Spleen (tissue), 7 donors: ENCODE measurements at regions not wholly inside any gene's neighbourhood (a gene's known extent, or its start where the extent isn't known, plus 50 kb on each side); places are given as distances from the start of the nearest gene placed in this dataset.

Source experiments
- POLR2AphosphoS5 ChIP-seq, 3 donors: sonication (generic); formaldehyde crosslinking; IDR thresholded peaks; one replicate each; pipeline ENCODE4 v1.5.1; 2017; ENCODE audit warnings: antibody characterized with exemption in 3 of 3
- TF ChIP-seq, protein P1 (sequence below), 11 experiments: fragments of 200-600 bp in 7 of 11; fragments of 450-650 bp in 4 of 11; sonication (generic) in 4 of 11; IDR thresholded peaks in 8 of 11; conservative IDR thresholded peaks in 3 of 11; 1 replicate in 7 of 11; 2 replicates in 4 of 11; pipeline versions ENCODE4 v1.4.0 to v1.8.0; 2016 to 2021; ENCODE audit warnings: antibody characterized with exemption in 11 of 11, inconsistent platforms in 4 of 11, mild to moderate bottlenecking in 1 of 11
- donor health status: DM: no; HTN: no; CAD: no; lungs with moderate emphysema.
- donor health status: DM: no; HTN: no; CAD: no.
- donor health status: DM: no; HTN: no; CAD: no.

DNA sequence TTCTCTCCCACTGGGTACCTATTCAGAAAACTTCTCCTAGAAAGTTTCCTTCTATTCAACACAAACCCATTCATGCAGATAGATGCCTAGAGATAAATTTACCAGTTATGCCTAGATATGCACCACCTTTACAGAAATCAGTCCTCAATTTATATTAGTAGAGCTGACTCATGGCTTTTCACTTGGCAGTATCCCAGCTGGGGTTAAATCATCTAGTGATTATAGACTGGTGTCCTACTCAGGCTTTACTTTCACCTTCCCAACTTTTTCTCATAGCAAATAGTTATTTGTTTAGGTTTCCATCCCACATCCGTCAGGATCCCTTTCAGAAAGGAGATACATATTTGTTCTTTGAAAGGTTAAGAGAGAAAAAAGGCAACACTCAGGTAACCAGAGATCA, 124.5 kb downstream of the AQP4 start:
- TF ChIP-seq POLR2AphosphoS5 (IDR thresholded peaks at IDR 0.05): no peak
- TF ChIP-seq, protein P1, sequence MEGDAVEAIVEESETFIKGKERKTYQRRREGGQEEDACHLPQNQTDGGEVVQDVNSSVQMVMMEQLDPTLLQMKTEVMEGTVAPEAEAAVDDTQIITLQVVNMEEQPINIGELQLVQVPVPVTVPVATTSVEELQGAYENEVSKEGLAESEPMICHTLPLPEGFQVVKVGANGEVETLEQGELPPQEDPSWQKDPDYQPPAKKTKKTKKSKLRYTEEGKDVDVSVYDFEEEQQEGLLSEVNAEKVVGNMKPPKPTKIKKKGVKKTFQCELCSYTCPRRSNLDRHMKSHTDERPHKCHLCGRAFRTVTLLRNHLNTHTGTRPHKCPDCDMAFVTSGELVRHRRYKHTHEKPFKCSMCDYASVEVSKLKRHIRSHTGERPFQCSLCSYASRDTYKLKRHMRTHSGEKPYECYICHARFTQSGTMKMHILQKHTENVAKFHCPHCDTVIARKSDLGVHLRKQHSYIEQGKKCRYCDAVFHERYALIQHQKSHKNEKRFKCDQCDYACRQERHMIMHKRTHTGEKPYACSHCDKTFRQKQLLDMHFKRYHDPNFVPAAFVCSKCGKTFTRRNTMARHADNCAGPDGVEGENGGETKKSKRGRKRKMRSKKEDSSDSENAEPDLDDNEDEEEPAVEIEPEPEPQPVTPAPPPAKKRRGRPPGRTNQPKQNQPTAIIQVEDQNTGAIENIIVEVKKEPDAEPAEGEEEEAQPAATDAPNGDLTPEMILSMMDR (IDR thresholded peaks at IDR 0.05 in 8 of 11, conservative IDR thresholded peaks at IDR 0.05 in 3 of 11): no peak
